ENCODE measurements at regions not wholly inside any gene's neighbourhood (a gene's known extent, or its start where the extent isn't known, plus 50 kb on each side); places are given as distances from the start of the nearest gene placed in this dataset.
A peak's percentile ranks its signal among the peaks of the same experiment; 100 is the strongest.

GRCh38 chr20:17810847-17811627 is 111.3 kb downstream of the BANF2 start:
- DNase-seq: no peak

GRCh38 chr20:17810062-17810631 is 110.4 kb downstream of the BANF2 start:
- no peak for DNase-seq

- DNase-seq: no peak
Observed at GRCh38 chr20:17809362-17810061, 109.7 kb downstream of the BANF2 start.

DNA sequence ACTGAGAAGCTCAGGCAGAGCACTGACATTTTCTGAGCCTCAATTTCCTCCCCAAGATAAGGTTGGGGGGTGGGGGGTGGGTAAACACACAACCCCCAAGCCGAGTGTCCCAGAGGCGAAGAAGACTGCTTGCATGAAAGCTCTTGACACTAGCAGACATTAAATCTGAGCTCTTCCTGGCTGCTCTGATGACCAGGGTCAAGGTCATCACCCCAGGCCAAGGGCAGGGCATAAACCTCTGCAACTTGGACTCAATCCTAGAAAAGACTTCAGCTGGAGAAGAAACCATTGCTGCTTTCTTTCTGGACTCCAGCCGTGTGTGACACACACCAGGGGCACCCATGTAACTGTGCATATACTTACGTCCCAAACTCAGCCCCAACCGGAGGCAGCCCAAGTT is 109.0 kb downstream of the BANF2 start:
- no peak for DNase-seq

GRCh38 chr20:17808357-17808756 is 108.6 kb downstream of the BANF2 start:
- peak; percentile 83 for DNase-seq

DNA sequence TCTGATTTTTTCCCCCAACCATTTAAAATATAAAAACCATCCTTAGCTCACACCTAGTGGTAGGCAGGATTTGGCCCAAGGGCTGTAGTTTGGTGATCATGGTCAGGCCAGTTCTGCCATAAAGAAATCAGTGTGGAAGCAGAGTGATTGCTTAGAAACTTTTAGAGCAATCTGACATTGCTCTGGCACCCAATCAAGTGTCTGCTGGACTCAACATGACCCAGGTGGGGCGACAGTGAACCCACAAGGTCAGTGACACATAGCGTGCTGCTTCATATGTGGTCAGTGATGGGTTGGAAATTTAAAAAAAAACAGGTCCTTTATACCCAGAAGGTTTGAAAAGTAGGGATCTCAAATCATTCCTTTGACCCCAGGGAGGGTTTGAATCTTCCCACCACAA is 107.9 kb downstream of the BANF2 start:
- DNase-seq: peak; percentile 59

GRCh38 chr20:17806739-17807441 is 107.1 kb downstream of the BANF2 start:
- peak; percentile 95 for DNase-seq

DNA sequence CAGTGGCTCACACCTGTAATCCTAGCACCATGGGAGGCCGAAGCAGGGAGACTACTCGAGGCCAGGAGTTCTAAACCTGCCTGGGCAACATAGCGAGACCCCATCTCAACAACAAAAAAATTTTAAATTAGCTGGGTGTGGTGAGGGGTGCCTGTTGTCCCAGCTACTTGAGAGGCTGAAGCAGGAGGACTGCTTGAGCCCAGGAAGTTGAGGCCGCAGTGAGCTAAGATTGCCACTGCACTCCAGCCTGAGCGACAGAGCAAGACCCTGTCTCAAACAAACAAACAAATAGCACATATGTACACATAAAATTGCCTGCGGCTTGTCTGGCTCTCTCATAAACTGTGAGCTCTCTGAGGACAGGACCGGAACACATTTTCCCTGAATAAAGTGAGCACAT is 106.3 kb downstream of the BANF2 start:
- no peak for DNase-seq

GRCh38 chr20:17803765-17804164 is 104.0 kb downstream of the BANF2 start:
- DNase-seq: no peak

DNA sequence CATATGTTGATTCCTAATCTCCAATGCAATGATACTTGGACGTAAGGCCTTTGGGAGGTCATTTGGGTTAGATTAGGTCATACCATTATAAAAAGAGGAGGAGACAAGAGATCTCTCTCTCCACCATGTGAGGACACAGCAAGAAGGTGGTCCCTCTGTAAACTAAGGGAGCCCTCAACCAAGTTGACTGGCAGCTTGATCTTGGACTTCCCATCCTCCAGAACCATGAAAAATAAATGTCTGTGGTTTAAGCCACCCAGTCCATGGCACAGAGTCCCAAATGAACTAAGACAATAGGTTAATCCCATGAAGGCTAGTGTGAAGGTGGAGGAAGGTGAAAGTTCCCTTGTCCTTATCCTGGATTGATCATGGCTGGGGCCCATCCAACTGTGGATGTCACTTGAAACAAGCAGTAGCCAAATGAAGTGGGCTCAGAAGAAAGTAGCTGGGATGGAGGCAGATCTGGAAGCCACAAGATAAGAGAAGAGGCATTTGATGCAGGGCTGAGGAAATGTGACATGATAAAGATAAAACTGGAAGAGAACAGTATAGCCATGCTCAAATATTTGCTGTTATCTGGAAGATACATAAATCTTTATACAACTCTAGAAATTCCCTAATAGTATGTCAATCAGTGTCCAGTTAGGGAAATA is 99.9 kb downstream of the BANF2 start:
- DNase-seq: no peak

GRCh38 chr20:17798601-17799000 is 98.8 kb downstream of the BANF2 start:
- no peak for DNase-seq

GRCh38 chr20:17797579-17797978 is 97.8 kb downstream of the BANF2 start:
- no peak for DNase-seq

DNA sequence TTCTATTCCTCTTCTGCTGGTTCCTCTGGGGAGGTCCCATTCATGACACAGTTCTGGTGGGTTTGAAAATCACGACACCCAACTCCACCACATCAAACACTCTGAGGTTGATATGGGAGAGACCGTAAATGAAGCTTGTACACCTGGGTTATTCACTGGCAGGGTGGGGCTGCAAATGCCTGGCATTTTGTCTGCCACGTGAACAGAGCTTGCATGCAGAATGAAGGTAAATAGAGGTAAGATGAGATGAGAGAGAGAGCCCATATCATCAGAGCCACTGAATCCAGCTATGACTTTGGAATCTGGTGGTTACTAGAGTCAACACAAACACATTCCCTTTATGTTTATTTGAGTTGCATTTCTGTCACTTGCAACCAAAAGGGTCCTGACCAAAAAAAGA is 97.4 kb downstream of the BANF2 start:
- no peak for DNase-seq

- no peak for DNase-seq
Observed at GRCh38 chr20:17796091-17796563, 96.4 kb downstream of the BANF2 start.

DNA sequence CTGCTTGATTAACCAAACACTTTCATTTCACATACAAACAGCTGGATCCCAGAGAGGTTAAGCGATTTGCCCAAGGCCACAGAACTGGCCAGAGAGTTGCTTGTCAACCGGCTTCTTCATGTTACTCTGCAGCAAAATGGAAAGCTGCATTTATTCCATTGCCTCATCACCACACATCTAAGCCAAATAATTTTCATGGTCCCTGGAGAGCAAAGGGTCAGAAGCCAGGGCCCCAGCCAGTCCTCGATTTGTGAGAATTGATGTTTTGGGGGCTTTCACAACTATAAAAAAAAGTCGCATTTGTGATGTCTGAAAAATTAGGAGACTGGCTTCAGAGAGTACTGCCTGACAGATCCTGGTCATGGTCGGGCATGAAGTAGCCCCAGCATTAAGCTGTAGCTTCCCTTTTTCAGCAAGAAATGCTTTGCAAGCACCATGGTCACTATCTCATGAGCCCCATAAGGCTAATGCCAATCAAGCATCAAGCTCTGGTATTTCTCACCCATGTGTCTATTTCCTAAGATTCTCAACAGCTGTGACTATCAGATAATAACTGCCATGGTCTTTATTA is 95.8 kb downstream of the BANF2 start:
- no peak for DNase-seq

- no peak for DNase-seq
Observed at GRCh38 chr20:17795003-17795402, 95.2 kb downstream of the BANF2 start.

DNA sequence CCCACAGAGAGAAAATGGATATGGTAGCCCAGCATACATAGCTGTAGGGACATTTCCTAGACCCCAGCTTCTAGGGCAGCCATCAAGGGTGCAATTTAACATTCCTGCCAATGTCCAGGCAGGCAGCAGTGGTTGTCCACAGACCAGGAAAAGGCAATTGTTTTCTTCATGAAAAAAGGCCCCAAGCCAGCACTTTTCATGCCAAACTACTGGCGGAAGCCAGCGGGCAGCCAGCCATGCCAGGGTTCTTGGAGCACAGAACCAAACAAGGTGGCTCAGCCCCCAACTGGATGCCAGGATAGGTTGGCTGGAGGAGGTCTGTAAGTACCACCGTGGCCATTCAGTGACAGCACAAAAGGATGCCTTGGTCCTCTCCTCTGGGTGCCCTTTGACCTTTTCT is 94.6 kb downstream of the BANF2 start:
- no peak for DNase-seq

DNA sequence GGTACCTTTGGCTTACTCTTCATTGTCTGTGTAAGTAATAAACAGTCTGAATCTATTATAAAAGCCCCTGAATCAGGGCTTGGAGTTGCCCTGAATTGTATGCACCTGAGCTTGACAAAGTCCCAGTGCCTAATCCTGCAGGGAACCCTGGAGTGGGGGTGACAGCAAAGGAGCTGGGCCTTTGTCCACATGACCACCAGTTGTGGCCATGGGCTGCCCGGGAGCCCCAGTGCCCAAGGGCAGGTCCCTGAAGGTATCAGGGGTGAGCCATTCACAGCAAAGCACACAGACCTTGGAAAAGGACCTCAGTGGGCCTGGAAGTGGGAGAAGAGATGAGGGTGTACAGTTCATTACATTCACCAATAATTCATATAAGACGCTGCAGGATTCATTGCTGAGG is 94.2 kb downstream of the BANF2 start:
- DNase-seq: no peak

DNA sequence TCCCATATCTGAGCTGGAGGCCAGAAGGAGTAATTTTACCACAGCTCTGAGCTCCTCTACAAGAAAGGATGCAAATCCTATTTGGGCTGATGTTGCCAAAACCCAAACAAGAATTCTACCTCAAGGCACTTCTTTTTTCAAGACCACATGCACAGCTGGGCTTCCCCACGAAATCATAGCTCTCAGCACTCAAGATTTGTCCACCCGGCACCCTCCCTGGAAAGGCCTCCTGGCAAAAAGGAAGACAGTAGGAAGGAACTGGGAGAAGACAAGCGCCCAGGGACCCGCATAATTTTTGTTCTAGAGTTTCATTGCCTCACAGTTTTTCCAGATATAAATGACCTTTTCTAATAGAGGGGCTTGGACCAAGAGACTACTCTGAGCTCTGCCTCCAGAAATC is 90.5 kb downstream of the BANF2 start:
- DNase-seq: peak; percentile 41

DNA sequence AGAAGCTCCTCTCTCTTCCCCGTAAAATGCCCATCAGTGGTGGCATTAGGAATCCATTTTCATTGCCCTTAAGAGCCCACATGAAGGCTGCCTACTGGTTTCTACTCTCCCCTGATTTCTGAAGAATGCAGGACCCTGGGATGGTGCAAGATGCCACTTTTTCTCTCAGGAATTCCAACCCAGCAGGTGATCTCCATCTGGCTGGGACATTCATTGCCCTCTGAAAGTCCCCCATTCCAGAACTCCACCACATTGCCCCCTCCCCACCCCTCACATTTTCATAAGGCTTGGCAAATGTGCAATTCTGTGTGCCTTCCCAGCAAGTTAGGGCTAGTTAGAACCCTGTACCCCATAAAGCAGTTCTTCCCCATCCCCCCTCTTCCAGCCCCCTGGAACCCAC is 88.0 kb downstream of the BANF2 start:
- no peak for DNase-seq

GRCh38 chr20:17786221-17786718 is 86.5 kb downstream of the BANF2 start:
- peak; percentile 73 for DNase-seq
